GM19043 (cell line): ENCODE measurements at regions not wholly inside any gene's neighbourhood (a gene's known extent, or its start where the extent isn't known, plus 50 kb on each side); places are given as distances from the start of the nearest gene placed in this dataset.

Experiments used
- ATAC-seq: cut with Tn5 transposase; IDR thresholded peaks from one replicate; pipeline ENCODE4 v1.9.1; 2021; ENCODE audit warnings: low read depth; ENCODE audit not compliant: unreplicated experiment

DNA sequence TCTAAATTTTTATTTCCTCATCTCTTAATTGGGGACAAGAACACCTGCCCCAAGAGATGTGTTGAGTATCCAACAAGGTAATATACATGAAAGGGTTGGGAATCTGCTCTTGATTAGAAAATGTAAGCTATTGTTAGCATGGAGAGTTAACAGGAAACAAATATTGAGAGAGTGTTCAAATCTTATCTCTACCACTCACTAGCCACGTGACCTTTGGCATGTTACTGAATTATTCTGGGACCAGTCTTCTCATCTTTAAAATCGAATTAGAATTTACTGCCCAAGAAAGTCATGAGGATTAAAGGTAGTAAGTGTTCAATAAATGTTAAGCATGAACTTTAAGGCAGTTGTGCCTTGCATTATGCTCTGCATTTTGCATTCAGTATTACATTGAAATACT, 184.7 kb downstream of the MID1IP1 start:
- ATAC-seq: no peak

DNA sequence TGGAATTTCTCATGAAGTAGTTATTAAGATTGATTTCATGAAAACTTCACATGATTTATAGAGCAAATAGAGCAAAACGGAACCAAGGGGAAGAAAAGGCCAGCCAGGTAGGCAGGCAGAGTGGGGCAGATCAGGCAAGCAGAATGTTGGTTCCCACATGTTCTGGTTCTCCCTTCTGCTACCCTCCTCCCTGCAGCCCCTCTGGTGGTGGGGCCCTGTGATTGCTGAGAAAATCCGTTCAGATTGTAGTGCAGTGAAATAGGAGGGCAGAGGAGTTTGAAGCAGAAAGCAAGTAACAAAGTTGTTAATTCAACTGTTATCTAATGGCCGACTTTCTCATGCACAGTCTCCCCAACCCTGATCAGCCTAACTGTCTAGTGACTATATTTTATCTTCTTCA, 185.3 kb downstream of the MID1IP1 start:
- ATAC-seq: no peak

DNA sequence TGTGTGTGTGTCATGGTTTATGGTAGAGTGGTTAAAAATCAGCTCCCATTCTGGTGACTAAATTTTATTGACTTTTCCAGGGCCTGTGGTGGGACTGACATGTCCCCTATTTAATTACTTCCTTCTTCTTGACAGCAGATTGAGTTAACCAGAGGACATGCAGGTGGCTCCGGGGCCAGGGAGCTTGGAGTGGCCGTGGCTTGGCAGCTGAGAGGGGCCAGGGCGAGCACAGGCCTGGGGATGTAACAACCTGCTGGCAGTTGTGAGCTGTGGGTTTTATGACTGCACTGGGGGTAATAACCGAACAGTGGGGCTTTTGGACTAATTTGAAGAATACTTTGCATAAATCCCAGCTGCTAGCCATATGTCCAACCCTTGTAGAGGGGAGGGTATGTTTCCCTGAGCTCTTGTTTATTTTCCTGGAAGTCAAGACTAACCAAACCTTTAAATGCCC, 186.0 kb downstream of the MID1IP1 start:
- ATAC-seq: no peak

DNA sequence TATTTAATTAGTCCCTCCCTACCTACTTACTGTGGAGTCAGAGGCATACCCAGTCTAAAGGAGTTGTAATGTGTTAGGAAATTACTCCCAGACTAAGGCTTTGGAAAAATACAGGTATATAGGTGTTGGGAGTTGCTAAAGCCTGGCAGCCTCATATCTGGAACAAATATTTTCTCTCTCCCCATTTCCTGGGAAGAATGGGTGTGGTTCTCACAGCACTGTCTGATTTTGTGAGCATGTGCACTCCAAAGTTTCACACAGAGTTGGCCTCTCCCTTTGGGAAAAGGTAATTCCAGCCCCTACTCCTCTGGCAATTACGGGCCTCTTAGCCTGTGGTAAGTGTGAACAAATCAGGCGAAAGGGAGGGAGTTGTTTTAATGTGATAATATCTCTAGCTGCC, 187.0 kb downstream of the MID1IP1 start:
- ATAC-seq: no peak

DNA sequence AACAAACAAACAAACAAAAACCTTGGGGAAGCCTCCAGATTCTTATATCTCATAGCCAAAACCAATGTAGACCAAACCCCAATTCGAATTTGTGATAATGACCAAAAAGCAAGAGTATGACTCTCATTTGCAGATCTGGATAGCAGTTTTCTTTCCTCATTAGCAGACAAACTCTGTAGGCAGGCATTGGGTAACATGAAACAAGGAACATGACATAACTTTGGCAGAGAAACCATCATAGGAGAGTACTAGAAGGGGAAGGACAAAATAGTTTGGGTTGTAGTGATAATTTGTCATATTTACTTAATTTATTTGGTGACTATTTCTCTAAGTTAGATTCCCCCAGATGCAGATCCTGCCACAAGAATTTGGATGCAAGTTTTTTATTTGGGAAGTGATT, 187.8 kb downstream of the MID1IP1 start:
- ATAC-seq: no peak

DNA sequence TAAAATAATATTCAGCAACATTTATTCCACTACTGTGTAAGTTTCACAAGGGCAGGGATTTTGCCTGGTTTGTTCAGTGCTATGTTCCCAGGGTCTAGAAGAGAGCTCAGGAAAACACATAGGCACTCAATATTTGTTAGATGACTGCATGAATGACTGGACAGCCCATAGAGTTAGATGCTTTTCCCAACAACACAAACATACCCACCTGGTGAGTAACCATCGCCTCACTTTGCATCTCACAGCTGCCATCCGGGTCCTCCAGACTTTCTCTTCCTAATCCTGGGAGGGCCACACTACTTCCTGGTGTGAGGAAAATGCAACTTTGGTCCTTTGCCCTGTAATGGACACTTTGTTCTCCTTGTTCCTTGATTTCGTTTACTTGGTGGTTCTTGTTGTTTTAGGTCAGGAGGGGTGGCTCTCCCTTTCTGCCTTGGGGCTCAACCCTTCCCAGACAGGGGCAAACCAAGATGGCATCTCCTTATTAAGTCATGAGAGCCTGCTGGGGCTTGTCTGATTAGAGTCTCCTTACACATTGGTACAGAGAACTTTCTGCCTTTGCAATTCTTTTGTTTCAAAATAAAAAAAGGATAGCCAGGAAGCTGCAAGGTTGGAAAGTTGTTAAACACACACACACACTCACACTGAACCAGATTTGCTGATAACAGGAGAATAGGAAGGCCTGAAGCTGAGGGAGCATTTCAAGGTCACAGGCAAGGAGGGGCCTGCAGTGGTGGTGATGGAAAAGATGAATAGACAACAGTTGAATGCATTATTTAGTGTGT, 190.6 kb downstream of the MID1IP1 start:
- no peak for ATAC-seq

DNA sequence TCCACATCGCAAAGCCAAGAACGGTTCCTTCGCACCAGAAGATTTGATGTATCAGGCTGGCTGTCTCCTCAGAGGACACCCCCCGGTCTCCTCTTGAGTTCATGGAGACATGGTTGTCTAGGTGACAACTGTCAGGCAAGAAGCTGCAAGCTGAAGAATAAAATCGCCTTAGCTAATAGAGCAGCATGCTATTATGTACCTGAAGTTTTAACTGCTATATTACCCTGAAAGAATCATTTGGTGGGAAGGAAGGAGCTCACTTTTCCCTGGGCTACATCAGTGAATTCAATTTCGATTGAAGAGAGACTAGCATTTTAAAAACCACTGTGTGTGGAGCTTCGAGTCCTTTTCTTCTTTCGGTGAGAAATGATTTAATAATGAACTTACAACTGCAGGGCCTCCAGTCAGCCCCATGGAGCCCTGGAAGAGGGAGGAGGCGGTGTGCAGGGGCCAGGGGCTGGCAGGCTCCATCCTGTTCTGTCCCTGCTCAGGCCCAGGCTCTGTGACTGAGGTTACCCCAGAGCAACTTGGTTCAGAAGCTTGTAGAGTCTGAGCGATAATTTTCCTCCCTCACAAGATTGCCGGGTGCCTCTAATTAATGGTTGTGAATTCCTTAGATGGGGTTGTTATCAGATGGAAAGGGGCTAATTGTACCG, 191.3 kb downstream of the MID1IP1 start:
- no peak for ATAC-seq

DNA sequence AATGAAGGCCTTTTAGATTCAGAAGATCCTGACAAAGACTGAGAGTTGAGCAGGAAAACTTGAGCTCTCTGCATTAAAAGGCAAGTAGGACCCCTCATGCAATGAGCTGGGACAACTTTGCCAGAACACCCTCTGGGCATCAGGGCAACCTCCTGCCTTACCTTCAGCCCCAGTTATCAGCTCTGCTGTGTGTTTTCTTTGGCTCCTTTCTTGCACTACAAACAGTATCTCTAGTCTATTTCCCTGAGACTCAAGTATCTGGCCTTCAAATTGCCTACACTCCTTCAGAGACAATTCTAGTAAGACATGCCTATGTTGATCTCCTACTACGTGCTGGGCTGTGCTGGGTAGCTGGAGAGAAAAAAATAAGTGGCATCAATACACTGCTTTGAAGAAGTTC, 192.2 kb downstream of the MID1IP1 start:
- no peak for ATAC-seq

DNA sequence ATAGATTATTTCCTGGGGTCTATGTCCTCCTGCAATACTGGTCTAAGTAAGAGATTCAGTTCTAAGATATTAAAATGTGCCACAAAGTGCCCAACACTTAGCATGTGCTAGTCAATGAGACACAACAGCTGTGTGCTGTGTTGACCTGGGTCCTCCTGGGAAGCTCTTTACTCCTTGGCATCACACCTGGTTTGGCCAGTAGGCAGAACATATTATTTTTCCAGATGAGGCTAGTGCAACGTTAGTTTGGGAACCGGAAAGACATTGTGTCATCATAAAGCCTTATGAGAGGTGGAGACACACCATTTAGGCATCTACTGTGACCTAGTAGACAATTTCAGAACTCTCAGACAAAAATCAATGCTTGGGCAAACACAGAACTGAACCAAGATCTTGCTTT, 197.8 kb downstream of the MID1IP1 start:
- no peak for ATAC-seq

DNA sequence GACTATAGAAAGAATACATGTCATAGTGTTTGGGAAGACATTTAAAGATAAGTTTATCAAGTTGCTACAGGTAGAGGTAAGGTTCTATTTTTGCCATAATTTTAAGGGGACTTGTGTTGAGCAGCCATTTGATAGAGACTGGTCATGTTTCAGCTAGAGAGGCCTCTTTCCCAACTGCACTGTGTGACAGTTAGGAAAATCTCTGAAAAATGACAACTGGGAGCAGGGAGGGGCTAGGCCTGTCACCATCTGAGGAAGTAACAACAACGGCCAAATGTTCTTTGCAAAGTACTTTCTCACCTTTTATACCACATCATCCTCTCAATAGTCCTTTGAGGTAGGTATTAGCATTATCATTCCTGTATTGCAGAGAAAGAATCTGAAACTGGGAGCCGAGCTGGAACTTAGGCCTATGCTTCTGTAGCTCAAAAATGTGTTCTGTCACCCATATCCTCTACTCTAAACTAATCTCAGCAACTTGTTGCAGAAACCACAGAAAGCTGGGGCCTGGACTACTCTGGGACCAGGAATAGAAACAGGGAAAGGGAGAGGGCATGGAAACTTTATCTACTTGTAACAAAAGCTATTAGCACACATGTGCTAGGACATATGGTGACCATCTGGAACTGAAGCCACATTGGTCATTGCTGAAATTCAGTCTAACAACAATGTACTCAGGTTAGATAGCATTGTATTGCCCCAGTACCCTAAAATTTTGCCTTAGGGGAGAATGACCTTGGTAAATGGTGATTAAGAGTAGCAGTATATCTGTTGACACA, 198.9 kb downstream of the MID1IP1 start:
- no peak for ATAC-seq

DNA sequence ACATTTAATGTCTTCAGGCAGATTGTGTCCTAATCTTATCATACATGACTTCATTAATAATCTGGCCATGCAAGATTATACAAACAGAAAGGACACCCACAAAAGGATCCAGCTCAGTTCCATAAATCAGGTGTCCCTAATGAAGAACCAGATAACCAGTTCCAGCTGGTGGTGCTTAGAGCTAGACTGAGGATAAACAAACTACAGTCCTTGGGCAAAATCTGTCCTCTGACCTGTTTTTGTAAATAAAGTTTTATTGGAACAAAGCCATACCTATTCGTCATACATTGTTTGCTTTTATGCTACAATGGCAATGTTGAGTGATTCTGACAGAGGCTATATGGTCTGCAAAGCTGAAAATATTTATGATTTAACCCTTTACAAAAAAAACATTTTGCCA, 199.5 kb downstream of the MID1IP1 start:
- ATAC-seq: no peak

DNA sequence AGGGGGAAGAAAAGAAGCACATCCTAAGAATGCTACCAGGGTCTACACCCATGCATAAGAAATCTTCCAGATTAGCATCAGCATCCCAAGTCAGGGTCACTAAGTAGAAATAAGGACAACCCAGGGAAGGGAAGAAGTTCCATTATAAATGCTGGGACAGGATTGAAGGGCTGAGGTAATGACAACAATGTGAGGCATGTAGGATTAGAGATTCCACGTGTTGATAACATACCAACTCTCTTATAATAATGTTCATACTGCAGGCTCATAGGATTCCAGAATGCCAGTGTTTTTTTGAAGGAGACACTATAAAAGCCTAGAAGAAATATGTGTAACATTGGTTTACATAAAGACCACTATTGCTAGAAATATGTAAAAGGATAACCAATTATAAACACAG, 201.2 kb downstream of the MID1IP1 start:
- no peak for ATAC-seq

DNA sequence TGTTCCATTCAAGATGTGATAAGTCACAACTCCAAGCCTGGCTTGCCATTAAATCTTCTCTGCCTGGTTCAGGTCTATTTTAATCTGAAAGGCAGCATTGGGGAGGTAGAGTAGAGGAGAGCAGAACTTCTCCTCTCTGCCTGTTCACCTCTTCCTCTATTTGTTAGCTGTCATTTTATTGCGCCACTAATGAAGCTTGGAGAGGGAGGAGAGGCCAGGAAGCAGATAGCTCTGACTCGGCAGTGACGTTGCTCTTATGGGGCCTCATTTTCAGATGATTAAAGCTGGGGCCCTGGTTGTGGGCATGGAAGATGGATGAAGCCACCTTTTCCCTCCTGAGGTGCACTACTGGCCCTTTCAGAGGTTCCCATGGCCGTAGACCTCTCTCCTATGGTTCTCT, 207.3 kb downstream of the MID1IP1 start:
- no peak for ATAC-seq

DNA sequence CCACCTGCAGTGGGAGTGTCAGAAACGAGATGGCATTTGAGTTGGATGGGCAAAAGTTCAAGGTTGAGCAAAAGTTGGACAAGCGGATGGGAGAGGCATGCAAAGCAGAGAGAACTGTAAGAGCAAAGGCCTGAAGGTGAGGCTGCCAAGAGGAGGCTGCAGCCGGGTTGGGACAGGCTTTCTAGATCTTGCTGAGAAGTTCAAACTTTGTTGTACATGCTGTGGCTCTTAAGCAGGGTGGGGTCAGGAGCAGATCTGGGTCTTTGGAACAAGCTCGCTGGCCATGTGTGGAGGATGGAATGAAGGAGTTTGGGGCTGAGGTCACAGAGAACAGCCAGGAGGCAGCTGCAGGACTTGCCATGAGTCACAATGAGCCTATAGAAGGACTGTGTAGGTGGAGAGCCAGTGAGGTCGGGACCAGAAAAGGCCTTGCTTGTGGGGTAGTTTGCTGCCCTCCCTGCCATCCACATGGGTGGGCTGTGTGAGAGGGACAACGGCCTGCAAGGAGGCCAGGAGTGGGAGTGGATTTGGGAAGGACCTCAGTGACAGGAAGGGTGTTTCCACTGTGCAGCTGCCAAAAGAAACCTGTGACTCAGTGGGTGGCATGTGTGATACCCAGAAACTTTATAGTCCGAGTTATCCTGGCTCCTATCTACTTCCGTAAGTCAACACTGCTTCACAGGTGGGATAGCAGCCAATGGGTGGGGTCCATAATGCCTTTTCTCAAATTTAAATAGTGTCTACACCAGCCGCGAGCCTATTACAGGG, 210.4 kb downstream of the MID1IP1 start:
- no peak for ATAC-seq

DNA sequence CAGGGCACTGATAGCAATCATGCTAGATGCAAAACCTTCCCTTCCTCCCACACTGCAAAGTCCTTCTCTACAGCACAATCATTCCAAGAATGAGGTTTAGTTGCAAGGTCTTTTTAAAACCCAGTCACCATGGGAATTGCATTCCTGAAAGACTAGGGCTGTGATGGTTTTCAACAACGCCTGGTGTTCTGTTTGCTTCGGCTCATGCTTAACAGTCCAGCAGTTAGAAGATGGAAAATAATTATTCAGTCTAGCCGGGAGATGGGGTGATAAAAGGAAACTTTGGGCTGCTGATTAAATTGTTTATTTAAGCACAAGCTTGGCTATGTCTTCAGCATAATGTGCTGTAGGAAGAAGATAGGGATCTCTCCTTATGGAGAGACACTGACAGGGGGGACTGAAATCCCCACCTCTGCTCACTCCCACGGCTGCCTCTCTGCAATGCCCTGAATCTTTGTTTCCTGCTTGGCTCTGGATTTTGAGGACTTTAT, 211.4 kb downstream of the MID1IP1 start:
- no peak for ATAC-seq

DNA sequence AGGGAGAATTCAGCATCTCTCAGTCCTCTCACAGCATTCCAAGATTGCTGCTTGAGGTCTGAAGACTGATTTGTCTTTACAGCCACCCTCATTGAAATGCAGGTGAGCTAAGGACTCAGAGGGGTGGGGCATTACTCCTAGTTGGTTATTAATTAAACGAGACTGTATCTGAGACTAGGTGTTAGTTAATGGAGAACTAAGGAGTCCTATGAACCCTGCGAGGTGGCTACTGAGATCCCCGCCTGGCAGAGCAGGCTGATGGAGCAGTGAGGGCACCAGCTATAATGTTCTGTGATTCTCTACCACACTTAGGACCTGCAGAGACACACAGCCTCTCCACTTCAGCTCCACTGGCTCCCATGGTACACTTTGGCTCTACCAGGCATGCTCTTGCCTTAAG, 215.3 kb downstream of the MID1IP1 start:
- no peak for ATAC-seq

DNA sequence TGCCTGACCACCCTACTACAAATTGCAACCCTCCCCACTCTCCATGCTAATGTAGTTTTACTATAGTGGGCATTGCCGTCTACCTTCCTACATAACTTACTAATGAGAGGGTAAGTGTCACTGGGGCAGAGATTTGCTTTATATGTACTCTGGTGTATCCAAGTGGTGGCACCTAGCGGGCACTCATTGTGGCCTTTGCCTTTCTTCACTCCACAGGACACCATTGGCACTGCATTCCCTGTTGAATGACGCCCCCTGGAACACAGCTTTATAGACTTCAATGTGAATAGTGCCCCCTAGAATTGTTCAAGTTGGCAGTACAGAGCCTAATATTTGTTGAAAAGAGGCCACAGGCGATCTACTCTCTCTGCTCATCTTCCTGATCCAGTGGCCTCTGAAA, 215.8 kb downstream of the MID1IP1 start:
- no peak for ATAC-seq

DNA sequence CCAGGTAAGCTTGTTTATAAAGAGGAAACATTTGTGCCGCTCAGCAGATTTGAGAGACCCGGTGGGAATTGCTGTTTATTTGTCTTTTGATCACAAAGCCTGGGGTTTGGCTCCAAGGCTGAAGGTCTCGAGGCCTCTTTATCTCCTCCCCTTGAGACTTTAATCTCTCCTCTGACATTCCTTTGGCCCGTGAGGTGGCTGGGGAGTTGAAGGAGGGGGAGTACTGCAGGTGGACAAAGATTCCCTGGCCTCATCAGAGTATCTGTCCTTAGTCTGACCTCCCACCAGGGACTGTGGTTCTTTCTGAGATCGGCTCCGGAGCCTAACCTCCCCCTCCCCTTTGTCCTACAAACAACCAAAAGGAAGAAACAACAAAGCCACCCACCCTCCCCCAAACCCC, 216.5 kb downstream of the MID1IP1 start:
- ATAC-seq: no peak

DNA sequence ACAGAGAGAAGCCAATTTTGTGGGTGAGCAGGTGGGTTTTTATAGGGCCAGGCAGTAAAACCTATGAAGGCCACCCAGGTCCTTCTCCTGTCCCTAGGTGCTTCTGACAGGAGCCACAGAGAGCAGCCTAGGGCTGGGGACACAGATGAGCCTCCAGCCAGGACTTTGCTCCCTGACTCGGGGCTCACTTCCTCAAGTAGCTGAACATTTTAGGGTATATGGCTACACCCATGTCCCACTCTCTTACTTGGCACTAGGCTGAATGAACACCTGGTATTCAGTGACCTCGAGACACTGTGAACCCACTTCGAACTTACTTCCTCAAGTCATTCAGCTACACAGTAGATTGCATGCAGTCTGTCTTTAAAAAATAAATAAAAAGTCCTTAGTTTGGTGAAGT, 217.3 kb downstream of the MID1IP1 start:
- ATAC-seq: no peak

DNA sequence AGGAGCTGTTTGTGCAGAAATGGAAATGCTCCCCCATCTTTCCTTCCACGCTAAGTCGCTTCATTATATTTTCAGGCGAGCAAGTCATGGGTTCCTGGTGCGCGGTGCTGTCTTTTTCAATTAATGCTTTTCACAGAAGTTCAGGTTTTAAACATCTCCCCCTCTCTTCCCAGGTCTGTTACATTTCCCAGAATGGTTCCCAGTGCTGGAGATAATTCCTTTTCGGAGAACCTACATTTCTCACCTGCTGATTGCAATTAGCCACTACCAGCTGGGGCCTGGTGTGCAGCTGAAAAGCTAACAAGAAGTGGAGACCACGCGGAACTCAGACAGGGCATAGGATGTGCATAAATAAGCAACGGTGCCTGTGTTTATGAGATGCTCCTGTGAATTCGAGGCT, 217.8 kb downstream of the MID1IP1 start:
- ATAC-seq: no peak
